ENCODE measurements at regions not wholly inside any gene's neighbourhood (a gene's known extent, or its start where the extent isn't known, plus 50 kb on each side); places are given as distances from the start of the nearest gene placed in this dataset.

GRCh38 chr16:85328676-85329058 lies 216.4 kb upstream of the CIBAR2 start:
- no peaks in the 10 kb centered on the region for H3K36me3 ChIP-seq
- no peak for TF ChIP-seq CTCF (IDR thresholded peaks at IDR 0.05)
- no peak for TF ChIP-seq POLR2AphosphoS5 (IDR thresholded peaks at IDR 0.05)
- no peak for TF ChIP-seq POLR2A (IDR thresholded peaks at IDR 0.05)
- no peak for TF ChIP-seq EP300 (IDR thresholded peaks at IDR 0.05)
- H3K27ac ChIP-seq, result peak overlapping the region in 1 of 5 donors; percentile 47
- 28 to 60% (median 32%) methylated on average over 5 to 17 of the region's 17 CpGs for WGBS, 5 donors
- H3K9me3 ChIP-seq, result no peaks in the 10 kb centered on the region
- no peak for DNase-seq
- intact Hi-C loops (cut with DNase I; ENCODE audit: low total_unique reads), result no loop called here
- H3K27me3 ChIP-seq, result peaks cover 0 to 16% (median 0%) of the 10 kb centered on the region in 3 donors
- H3K4me1 ChIP-seq, result peaks cover 31 to 46% (median 36%) of the 10 kb centered on the region in 4 donors
- no peak overlapping the region for H3K4me3 ChIP-seq

GRCh38 chr16:85329059-85329812 lies 217.0 kb upstream of the CIBAR2 start:
- peak; percentile 56 to 70 for DNase-seq
- Histone ChIP-seq H3K36me3 (no peaks in the 10 kb centered on the region), H3K9me3 (no peaks in the 10 kb centered on the region), H3K4me3 (no peak overlapping the region), H3K4me1 (peaks cover 33 to 50% (median 40%) of the 10 kb centered on the region in 4 donors), H3K27me3 (peaks cover 0 to 16% (median 0%) of the 10 kb centered on the region in 3 donors), H3K27ac (peak overlapping the region in 4 of 5 donors; percentile 19 to 63 (median 51))
- no peak for TF ChIP-seq POLR2AphosphoS5 (IDR thresholded peaks at IDR 0.05)
- no peak for TF ChIP-seq CTCF (IDR thresholded peaks at IDR 0.05)
- no peak for TF ChIP-seq EP300 (IDR thresholded peaks at IDR 0.05)
- TF ChIP-seq POLR2A (IDR thresholded peaks at IDR 0.05), result no peak
- WGBS, 5 donors, result 27 to 56% (median 30%) methylated on average over 9 to 28 of the region's 28 CpGs
- intact Hi-C loops (cut with DNase I; ENCODE audit: low total_unique reads), result no loop called here

- Histone ChIP-seq H3K36me3 (no peaks in the 10 kb centered on the region), H3K27me3 (peaks cover 0 to 20% (median 0%) of the 10 kb centered on the region in 3 donors), H3K4me1 (peaks cover 39 to 58% (median 46%) of the 10 kb centered on the region in 4 donors), H3K9me3 (no peaks in the 10 kb centered on the region), H3K27ac (peak overlapping the region in 2 of 5 donors; percentile 19 to 63), H3K4me3 (no peak overlapping the region)
- TF ChIP-seq EP300 (IDR thresholded peaks at IDR 0.05), result no peak
- no peak for TF ChIP-seq POLR2AphosphoS5 (IDR thresholded peaks at IDR 0.05)
- no peak for TF ChIP-seq CTCF (IDR thresholded peaks at IDR 0.05)
- no peak for TF ChIP-seq POLR2A (IDR thresholded peaks at IDR 0.05)
- WGBS, 5 donors, result 51 to 62% (median 60%) methylated on average over 18 to 21 of the region's 21 CpGs
- no peak for DNase-seq
- intact Hi-C loops (cut with DNase I; ENCODE audit: low total_unique reads), result no loop called here
Observed at GRCh38 chr16:85330006-85330693, 217.9 kb upstream of the CIBAR2 start.

- Histone ChIP-seq H3K4me1 (peaks cover 45 to 64% (median 52%) of the 10 kb centered on the region in 4 donors), H3K9me3 (no peaks in the 10 kb centered on the region), H3K27me3 (peaks cover 0 to 26% (median 0%) of the 10 kb centered on the region in 3 donors), H3K27ac (peak overlapping the region in 1 of 5 donors; percentile 25), H3K4me3 (no peak overlapping the region), H3K36me3 (no peaks in the 10 kb centered on the region)
- TF ChIP-seq CTCF (IDR thresholded peaks at IDR 0.05) (peak in 2 of 7 experiments; percentile 28 to 33), POLR2AphosphoS5 (IDR thresholded peaks at IDR 0.05) (no peak), POLR2A (IDR thresholded peaks at IDR 0.05) (no peak), EP300 (IDR thresholded peaks at IDR 0.05) (no peak)
- DNase-seq, result peak in 1 of 2 donors; percentile 73
- 42 to 47% (median 45%) methylated on average over 6 of the region's 6 CpGs for WGBS, 5 donors
- intact Hi-C loops (cut with DNase I; ENCODE audit: low total_unique reads), result no loop called here
Observed at GRCh38 chr16:85330694-85331188, 218.5 kb upstream of the CIBAR2 start.
